ENCODE measurements at regions not wholly inside any gene's neighbourhood (a gene's known extent, or its start where the extent isn't known, plus 50 kb on each side); places are given as distances from the start of the nearest gene placed in this dataset.

DNA sequence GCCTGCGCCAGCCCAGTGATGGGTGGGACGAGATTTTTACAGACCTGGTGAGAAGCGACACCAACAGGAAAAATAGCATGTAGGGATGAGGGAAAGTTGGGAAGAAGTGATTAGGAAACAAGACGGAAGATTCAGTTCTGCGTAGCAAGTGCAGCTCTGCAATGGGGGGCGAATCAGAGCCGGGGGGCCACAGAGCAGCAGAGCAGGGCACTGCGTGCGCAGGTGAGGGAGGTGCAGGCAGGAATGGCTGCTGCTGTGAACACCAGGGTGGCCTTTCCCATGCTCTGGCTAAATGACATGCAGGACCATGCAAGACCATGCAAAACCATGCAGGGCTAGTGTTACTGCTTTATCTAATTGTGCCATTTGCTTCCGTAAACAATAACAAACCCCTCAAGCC, 442.7 kb upstream of the FRG1 start:
- DNase-seq (ENCODE audit: low spot score in 2 of 2): no peak

DNA sequence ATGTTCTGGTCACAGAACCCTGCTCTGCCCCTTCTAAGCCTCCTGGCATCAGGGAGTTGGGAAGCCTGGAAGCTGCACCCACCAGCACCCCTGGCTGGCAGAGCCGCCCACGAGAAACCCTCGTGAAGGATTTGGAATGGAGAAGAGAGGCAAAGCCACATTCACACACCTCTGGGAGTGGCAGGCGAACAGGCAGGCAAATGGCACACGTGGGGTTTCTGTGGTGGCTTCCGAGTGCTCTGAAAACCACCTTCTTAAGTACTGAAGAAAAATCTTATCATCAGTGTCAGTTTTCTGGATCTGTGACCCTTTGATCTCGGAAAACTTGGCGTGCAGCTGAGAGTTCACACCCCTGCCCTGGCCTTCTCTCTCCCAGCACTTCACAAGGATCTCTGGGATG, 442.2 kb upstream of the FRG1 start:
- DNase-seq (ENCODE audit: low spot score in 2 of 2): no peak
- Histone ChIP-seq H3K27me3 (no peaks in the 10 kb centered on the region), H3K27ac (no peak overlapping the region), H3K4me3 (no peak overlapping the region), H3K9me3 (no peaks in the 10 kb centered on the region), H3K36me3 (no peaks in the 10 kb centered on the region), H3K4me1 (no peaks in the 10 kb centered on the region)
- intact Hi-C loops (cut with DNase I; ENCODE audit: low total_unique reads): no loop called here
- TF ChIP-seq, protein P1, sequence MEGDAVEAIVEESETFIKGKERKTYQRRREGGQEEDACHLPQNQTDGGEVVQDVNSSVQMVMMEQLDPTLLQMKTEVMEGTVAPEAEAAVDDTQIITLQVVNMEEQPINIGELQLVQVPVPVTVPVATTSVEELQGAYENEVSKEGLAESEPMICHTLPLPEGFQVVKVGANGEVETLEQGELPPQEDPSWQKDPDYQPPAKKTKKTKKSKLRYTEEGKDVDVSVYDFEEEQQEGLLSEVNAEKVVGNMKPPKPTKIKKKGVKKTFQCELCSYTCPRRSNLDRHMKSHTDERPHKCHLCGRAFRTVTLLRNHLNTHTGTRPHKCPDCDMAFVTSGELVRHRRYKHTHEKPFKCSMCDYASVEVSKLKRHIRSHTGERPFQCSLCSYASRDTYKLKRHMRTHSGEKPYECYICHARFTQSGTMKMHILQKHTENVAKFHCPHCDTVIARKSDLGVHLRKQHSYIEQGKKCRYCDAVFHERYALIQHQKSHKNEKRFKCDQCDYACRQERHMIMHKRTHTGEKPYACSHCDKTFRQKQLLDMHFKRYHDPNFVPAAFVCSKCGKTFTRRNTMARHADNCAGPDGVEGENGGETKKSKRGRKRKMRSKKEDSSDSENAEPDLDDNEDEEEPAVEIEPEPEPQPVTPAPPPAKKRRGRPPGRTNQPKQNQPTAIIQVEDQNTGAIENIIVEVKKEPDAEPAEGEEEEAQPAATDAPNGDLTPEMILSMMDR (IDR thresholded peaks at IDR 0.05): no peak
- TF ChIP-seq POLR2AphosphoS5 (IDR thresholded peaks at IDR 0.05) (no peak), POLR2A (IDR thresholded peaks at IDR 0.05) (no peak)

More for the DNA sequence above, 442.7 kb upstream of the FRG1 start:
- no peaks in the 10 kb centered on the region for H3K36me3 ChIP-seq
- H3K27me3 ChIP-seq: no peaks in the 10 kb centered on the region
- no peaks in the 10 kb centered on the region for H3K9me3 ChIP-seq
- H3K4me3 ChIP-seq: no peak overlapping the region
- H3K4me1 ChIP-seq: no peaks in the 10 kb centered on the region
- intact Hi-C loops (cut with DNase I; ENCODE audit: low total_unique reads): no loop called here
- no peak for TF ChIP-seq POLR2AphosphoS5 (IDR thresholded peaks at IDR 0.05)
- TF ChIP-seq, protein P1 (IDR thresholded peaks at IDR 0.05): no peak
- no peak for TF ChIP-seq POLR2A (IDR thresholded peaks at IDR 0.05)
- H3K27ac ChIP-seq: no peak overlapping the region

DNA sequence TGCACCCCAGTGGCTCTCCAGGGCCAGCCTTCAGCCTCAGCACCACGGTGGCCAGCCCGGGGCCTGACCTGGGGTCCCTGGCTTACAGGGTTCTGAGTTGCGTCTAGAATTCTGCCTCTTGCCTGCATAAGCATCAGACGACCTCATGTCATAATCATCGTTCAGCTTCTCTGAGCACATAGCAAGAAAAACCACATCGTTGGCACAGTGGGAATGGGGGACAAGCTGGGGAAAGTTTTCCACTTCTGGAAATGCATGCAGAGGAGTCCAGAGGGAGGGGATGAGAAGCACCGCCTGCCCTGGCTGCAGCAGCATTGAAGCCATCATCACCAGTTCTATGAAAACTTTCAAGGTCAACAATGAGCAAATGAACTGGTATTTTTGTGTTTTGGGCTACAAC, 441.0 kb upstream of the FRG1 start:
- no peak for DNase-seq (ENCODE audit: low spot score in 2 of 2)
- no peaks in the 10 kb centered on the region for H3K27me3 ChIP-seq
- TF ChIP-seq POLR2AphosphoS5 (IDR thresholded peaks at IDR 0.05) (no peak), POLR2A (IDR thresholded peaks at IDR 0.05) (no peak)
- TF ChIP-seq, protein P1 (IDR thresholded peaks at IDR 0.05): no peak

DNA sequence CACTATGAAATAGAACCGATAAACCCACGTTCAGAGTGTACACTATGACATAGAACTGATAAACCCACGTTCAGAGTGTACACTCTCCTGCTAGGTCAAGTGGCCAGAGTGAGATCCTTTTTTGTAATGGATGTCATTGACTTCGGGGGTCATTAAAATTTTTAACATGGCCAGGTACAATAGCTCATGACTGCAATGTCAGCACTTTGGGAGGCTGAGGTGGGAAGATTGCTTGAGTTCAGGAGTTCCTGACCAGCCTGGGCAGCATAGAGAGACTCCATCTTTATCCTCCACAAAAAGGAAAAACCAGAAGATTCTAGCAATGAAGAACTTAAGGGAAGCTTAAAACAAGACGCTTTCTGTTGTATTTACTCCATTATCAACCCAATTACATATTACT, 439.7 kb upstream of the FRG1 start:
- no peak for TF ChIP-seq POLR2A (IDR thresholded peaks at IDR 0.05)
- TF ChIP-seq, protein P1 (IDR thresholded peaks at IDR 0.05): no peak
- TF ChIP-seq POLR2AphosphoS5 (IDR thresholded peaks at IDR 0.05): no peak
- no peaks in the 10 kb centered on the region for H3K36me3 ChIP-seq
- H3K9me3 ChIP-seq: no peaks in the 10 kb centered on the region
- no peaks in the 10 kb centered on the region for H3K27me3 ChIP-seq
- intact Hi-C loops (cut with DNase I; ENCODE audit: low total_unique reads): no loop called here
- no peak overlapping the region for H3K27ac ChIP-seq
- H3K4me3 ChIP-seq: no peak overlapping the region
- DNase-seq (ENCODE audit: low spot score in 2 of 2): no peak
- H3K4me1 ChIP-seq: no peaks in the 10 kb centered on the region

More for the DNA sequence above, 441.0 kb upstream of the FRG1 start:
- no peaks in the 10 kb centered on the region for H3K9me3 ChIP-seq
- H3K4me1 ChIP-seq: no peaks in the 10 kb centered on the region
- no peak overlapping the region for H3K4me3 ChIP-seq
- H3K36me3 ChIP-seq: no peaks in the 10 kb centered on the region
- intact Hi-C loops (cut with DNase I; ENCODE audit: low total_unique reads): no loop called here
- H3K27ac ChIP-seq: no peak overlapping the region

DNA sequence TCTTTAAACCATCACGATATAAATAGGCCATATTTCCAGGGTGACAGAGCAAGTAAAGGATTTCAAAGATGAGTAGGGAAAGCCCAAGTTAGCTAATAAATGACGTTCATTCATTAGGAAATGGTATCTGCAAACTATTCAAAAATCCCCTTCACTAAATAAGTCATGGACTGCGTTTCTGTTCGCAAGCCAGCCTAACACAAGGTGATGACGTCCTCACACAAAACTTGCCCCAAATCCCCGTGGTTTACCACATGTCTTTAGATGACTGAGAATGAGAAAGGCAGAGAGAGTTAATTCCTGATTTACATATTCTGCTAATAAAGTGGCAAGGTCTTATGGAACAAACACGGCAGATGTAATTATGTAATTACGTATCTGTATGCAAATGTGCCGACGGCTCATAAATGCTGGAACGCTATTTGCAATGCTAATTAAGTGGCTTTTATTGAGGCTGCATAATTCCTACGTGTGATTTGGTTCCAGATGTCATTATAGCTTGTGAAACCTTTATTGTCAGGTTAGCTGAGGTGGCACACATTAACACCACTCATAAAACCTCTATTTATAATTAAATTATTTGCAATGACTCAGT, 437.7 kb upstream of the FRG1 start:
- no peak for TF ChIP-seq POLR2A (IDR thresholded peaks at IDR 0.05)
- TF ChIP-seq, protein P1 (IDR thresholded peaks at IDR 0.05): no peak
- TF ChIP-seq POLR2AphosphoS5 (IDR thresholded peaks at IDR 0.05): no peak
- no peaks in the 10 kb centered on the region for H3K27me3 ChIP-seq
- H3K4me1 ChIP-seq: no peaks in the 10 kb centered on the region
- DNase-seq (ENCODE audit: low spot score in 2 of 2): no peak
- no peaks in the 10 kb centered on the region for H3K9me3 ChIP-seq
- no peak overlapping the region for H3K27ac ChIP-seq
- no peak overlapping the region for H3K4me3 ChIP-seq
- intact Hi-C loops (cut with DNase I; ENCODE audit: low total_unique reads): no loop called here
- H3K36me3 ChIP-seq: no peaks in the 10 kb centered on the region
